ENCODE measurements at regions not wholly inside any gene's neighbourhood (a gene's known extent, or its start where the extent isn't known, plus 50 kb on each side); places are given as distances from the start of the nearest gene placed in this dataset.
"Not testable (repeated sequence)": the region's sequence is repeated elsewhere in the genome, so short reads cannot be mapped to it uniquely, and the experiment has no call there.

- TF ChIP-seq REST (IDR thresholded peaks at IDR 0.05) (no peak), FOXA2 (IDR thresholded peaks at IDR 0.05) (no peak), TAF1 (conservative IDR thresholded peaks at IDR 0.05) (no peak), ZBTB33 (IDR thresholded peaks at IDR 0.05) (no peak), SP1 (IDR thresholded peaks at IDR 0.05) (no peak), GABPA (IDR thresholded peaks at IDR 0.05 in 1 of 2, conservative IDR thresholded peaks at IDR 0.05 in 1 of 2) (no peak), CTCF (IDR thresholded peaks at IDR 0.05; ENCODE audit: low read depth, low read length, missing input control) (no peak), FOXA1 (IDR thresholded peaks at IDR 0.05) (no peak), JUND (IDR thresholded peaks at IDR 0.05) (no peak)
These were observed 283.4 kb upstream of the TBX18 start (continued) for GRCh38 chr6:85047818-85048217.

- WGBS, result 98% methylated on average over 1 of the region's 1 CpG
- not testable (repeated sequence) for H3K9ac ChIP-seq (ENCODE audit: low read depth in 1 of 2, low read length in 2 of 2); H3K36me3 ChIP-seq (ENCODE audit: control insufficient read depth in 4 of 4, insufficient read depth in 3 of 4, low read depth in 1 of 4, low read length in 3 of 4); H3K27ac ChIP-seq (ENCODE audit: low read depth in 1 of 2, low read length in 2 of 2); H3K4me1 ChIP-seq (ENCODE audit: control insufficient read depth in 4 of 4, insufficient read depth in 4 of 4, low read length in 3 of 4); H3K4me3 ChIP-seq (ENCODE audit: low read depth in 1 of 3, low read length in 3 of 3); DNase-seq (ENCODE audit: low spot score); H3K9me3 ChIP-seq (ENCODE audit: control insufficient read depth in 4 of 4, low read length in 3 of 4); H3K27me3 ChIP-seq (ENCODE audit: control insufficient read depth in 4 of 4, insufficient read depth in 4 of 4, low read length in 3 of 4)
These were observed 281.4 kb upstream of the TBX18 start for GRCh38 chr6:85045767-85046166.

GRCh38 chr6:85044361-85044760 is 280.0 kb upstream of the TBX18 start:
- 75% methylated on average over 2 of the region's 2 CpGs for WGBS
- H3K27me3 ChIP-seq (ENCODE audit: control insufficient read depth in 4 of 4, insufficient read depth in 4 of 4, low read length in 3 of 4), result peaks cover 0 to 3% (median 0%) of the 10 kb centered on the region in 4 donors
- H3K4me1 ChIP-seq (ENCODE audit: control insufficient read depth in 4 of 4, insufficient read depth in 4 of 4, low read length in 3 of 4), result no peaks in the 10 kb centered on the region
- no peaks in the 10 kb centered on the region for H3K9me3 ChIP-seq (ENCODE audit: control insufficient read depth in 4 of 4, low read length in 3 of 4)
- no peak overlapping the region for H3K9ac ChIP-seq (ENCODE audit: low read depth in 1 of 2, low read length in 2 of 2)
- no peak overlapping the region for H3K4me3 ChIP-seq (ENCODE audit: low read depth in 1 of 3, low read length in 3 of 3)
- DNase-seq (ENCODE audit: low spot score), result no peak
- H3K36me3 ChIP-seq (ENCODE audit: control insufficient read depth in 4 of 4, insufficient read depth in 3 of 4, low read depth in 1 of 4, low read length in 3 of 4), result no peaks in the 10 kb centered on the region
- H3K27ac ChIP-seq (ENCODE audit: low read depth in 1 of 2, low read length in 2 of 2), result no peak overlapping the region
- no peak for TF ChIP-seq NR2F2 (IDR thresholded peaks at IDR 0.05)
- TF ChIP-seq MAX (IDR thresholded peaks at IDR 0.05), result no peak
- TF ChIP-seq GABPA (IDR thresholded peaks at IDR 0.05 in 1 of 2, conservative IDR thresholded peaks at IDR 0.05 in 1 of 2), result no peak
- TF ChIP-seq FOXA1 (IDR thresholded peaks at IDR 0.05), result no peak
- no peak for TF ChIP-seq CTCF (IDR thresholded peaks at IDR 0.05; ENCODE audit: low read depth, low read length, missing input control)
- no peak for TF ChIP-seq ZBTB33 (IDR thresholded peaks at IDR 0.05)
- no peak for TF ChIP-seq EGR1 (IDR thresholded peaks at IDR 0.05; ENCODE audit: low read depth in 2 of 2)
- TF ChIP-seq RAD21 (IDR thresholded peaks at IDR 0.05), result no peak
- TF ChIP-seq JUND (IDR thresholded peaks at IDR 0.05), result no peak
- TF ChIP-seq HNF4A (conservative IDR thresholded peaks at IDR 0.05), result no peak
- no peak for TF ChIP-seq FOXA2 (IDR thresholded peaks at IDR 0.05)
- no peak for TF ChIP-seq RXRA (IDR thresholded peaks at IDR 0.05)
- no peak for TF ChIP-seq ATF3 (IDR thresholded peaks at IDR 0.05)
